SW 1271 (cell line): ENCODE measurements at regions not wholly inside any gene's neighbourhood (a gene's known extent, or its start where the extent isn't known, plus 50 kb on each side); places are given as distances from the start of the nearest gene placed in this dataset.
"Not testable (repeated sequence)": the region's sequence is repeated elsewhere in the genome, so short reads cannot be mapped to it uniquely, and the experiment has no call there.

ENCODE experiments used
- DNase-seq, 2 experiments: peaks; one replicate each; lab custom pipeline; 2025; lab: John Stamatoyannopoulos, UW

GRCh38 chr9:82052081-82052480 is 63.5 kb downstream of the SPATA31D1 start:
- DNase-seq = no peak

DNA sequence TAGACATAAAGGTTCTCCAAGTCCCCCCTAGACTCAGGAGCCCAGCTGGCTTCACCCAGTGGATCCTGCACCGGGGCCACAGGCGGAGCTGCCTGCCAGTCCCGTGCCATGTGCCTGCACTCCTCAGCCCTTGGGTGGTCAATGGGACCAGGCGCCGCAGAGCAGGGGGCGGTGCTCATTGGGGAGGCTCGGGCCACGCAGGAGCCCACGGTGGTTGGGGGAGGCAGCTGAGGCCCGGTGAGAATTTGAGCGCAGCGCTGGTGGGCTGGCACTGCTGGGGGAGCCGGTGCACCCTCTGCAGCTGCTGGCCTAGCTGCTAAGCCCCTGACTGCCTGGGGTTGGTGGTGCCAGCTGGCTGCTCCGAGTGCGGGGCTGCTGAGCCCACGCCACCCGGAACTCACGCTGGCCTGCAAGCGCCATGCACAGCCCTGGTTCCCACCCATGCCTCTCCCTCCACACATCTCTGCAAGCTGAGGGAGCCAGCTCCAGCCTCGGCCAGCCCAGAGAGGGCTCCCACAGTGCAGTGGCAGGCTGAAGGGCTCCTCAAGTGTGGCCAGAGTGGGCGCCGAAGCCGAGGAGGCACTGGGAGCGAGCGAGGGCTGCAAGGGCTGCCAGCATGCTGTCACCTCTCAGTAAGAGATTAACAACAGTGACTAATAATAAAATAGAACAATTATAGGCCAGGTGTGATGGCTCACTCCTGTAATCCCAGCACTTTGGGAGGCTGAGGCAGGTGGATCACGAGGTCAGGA is 65.9 kb downstream of the SPATA31D1 start:
- no peak for DNase-seq

DNA sequence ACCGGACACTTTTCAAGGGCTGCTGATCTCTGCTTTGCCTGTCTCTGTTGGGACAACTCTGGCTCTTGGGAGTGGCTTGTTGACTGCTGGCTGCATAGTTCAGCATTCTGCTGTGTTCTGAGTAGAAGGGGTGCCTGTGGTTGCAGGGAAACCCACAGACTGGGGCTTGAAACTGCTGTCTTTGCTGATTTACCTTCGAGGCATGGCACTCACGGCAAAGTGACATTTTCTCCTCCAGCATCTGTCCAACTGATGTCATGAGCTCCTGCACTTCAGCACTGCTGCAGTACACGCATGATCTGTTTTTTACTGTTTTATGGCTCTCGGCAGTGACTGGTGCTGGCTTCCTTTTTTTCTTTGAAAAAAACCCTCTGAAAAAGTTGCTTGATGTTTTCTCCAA is 69.2 kb downstream of the SPATA31D1 start:
- no peak for DNase-seq

DNA sequence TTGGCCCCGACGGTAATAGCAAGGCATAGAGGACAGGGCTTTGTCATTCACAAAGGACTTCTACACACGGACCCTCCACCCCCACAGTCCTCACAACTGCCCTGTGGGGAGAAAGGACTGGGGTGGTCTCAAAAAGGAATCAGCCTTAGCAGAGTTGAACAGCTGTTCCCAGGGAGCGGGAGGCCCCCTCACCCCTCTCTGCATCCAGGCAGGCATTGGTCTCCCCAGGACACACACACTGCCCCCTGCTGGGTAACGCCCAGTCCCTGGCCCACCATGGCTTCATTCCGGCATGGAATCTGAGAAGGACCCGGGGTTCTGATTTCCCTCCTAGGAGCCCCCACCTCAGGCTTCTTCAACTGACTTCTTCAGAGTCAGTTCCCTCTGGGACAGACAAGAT is 73.2 kb downstream of the SPATA31D1 start:
- not testable (repeated sequence) for DNase-seq

GRCh38 chr9:82062245-82062644 is 73.7 kb downstream of the SPATA31D1 start:
- no peak for DNase-seq

DNA sequence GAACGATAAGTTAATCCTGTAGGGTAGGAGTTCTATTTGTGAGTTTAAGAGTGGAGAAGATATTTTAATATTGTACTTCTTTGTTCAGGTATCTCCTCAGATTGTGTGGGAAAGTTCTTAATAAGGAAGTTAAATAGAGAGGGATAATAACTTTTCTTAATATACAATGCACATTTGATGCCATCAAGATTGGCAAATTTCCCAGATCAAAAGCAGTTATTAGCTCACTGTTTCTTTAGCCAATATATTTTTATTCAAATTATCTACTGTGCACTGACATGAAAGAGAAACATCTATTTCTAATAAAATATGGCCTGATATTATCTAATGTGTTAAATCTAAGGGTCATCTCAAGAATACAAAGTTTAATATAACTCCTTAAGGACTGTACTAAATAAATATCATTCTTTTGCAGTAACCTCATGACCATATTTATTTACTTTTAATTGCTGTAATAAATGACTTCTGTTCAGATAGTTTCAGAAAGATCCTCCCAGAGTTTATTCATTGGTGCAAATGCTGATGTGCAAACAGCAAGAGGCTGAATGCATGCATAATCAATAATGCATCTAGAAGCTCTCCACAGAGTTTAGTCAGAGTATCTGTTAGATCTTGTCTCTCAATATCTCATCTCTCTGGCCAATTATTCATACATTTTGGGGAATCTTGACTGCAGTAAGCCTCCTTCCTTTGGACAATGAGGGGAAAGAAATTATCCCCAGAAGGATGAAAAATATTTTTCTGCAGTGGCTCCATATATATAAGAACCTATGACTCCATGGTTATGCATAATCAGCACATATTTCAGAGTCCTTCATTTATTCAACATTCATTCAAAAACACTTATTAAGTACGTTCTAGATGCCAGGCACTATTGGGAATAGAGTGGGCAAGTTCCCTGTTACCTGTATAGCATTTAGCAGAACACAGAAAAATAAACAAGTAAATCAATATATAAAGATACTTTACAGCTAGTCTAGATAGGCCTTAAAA is 85.3 kb downstream of the SPATA31D1 start:
- no peak for DNase-seq

GRCh38 chr9:82080265-82080664 is 91.7 kb downstream of the SPATA31D1 start:
- no peak for DNase-seq

GRCh38 chr9:82081496-82081895 is 92.9 kb downstream of the SPATA31D1 start:
- no peak for DNase-seq

GRCh38 chr9:82082563-82082962 is 94.0 kb downstream of the SPATA31D1 start:
- no peak for DNase-seq

DNA sequence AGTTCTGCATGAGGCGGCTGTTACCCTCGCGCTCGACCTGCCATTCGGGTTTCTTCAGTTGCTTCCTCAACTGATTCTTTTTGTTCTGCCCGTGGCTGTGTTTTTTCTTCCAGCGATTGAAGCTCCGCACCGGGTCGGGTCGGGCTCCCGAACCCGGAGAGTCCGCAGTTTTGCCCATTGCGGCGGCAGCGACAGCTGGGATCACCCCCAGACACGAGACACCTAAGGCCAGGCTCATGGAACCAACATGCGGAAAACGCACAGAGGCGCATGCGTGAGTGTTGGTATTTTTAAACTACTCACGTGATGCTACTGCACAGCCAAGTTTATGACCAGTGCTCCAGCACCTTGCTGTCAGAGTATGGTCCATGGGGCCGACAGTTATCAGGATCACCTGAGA is 100.0 kb downstream of the SPATA31D1 start:
- no peak for DNase-seq

DNA sequence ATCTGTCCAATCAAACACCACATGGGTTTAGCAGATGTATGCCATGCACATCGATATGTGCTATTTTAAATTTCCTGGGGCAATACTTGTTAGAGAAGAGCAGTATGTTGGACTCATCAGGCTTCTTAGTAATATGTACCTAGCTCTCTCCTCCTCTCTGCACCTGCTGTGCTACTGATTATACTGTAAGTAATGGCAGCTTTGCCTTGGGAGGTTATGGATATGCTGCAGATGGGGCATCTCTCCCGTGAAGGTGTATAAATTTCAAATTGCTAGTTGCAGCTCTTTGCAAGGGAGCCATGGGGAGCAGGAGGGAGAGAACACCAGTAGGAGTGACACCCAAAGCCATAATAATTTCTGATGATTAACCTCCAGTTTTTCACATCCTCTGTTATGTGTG is 101.5 kb downstream of the SPATA31D1 start:
- no peak for DNase-seq

DNA sequence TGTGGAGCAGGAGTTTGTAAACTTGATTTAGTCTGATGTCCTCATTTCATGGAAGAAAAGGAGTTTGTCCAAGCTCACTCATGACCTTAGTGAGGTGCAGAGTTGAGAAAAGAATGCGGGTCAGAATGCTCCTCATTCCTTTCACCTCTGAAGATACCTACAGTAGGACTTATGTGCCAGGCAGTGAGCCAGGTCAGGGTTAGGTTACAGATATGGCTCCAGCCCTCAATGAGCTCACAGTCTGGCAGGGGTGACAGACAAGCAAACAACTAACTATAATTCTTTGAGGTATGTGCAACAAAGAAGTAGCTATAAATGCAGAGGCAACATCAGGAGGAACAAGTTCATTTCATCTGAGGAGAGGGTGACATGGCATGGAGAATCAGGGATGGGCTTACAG is 102.5 kb downstream of the SPATA31D1 start:
- no peak for DNase-seq

DNA sequence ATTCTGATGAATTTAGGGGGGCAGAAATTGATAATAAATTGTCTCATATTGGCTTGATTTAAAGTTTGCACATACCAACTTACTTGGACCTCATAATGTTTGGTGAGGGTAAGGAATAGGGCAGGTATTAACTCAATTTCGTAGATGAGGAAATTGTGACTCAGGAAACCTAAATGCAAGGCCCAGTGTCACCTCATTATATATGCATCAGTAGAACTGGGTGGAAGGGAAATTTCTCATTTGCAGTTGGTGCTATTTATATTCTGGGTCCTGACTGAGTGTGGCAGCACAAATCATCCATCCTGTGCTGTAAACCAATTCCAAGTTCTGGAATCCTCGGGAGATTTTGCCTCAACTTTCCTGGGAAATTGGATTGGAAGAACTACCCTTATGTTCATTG is 103.0 kb downstream of the SPATA31D1 start:
- DNase-seq = no peak

- DNase-seq = no peak
Measured at GRCh38 chr9:82101475-82101874, 112.9 kb downstream of the SPATA31D1 start.

- no peak for DNase-seq
Measured at GRCh38 chr9:82104252-82104651, 115.7 kb downstream of the SPATA31D1 start.

DNA sequence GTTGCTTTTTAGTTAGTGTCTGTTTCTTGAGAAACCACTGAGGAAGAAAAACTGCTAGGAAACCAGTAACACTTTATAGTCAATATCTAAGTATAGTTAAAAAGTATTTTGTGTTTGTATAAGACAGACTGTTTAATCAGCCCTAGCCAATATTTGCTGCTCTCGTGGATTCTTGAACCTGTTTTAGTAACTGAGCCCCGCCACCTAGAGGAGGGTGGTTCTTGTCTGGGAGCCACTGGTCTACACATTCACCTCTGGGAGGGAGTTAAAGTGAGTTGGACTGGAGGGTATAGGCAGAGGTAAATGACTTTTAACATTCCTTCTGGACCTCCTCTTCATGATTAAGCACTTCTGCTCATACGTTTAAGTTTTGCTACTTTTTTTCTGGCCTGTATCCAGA is 117.2 kb downstream of the SPATA31D1 start:
- no peak for DNase-seq

GRCh38 chr9:82106536-82106935 is 118.0 kb downstream of the SPATA31D1 start:
- DNase-seq = no peak

DNA sequence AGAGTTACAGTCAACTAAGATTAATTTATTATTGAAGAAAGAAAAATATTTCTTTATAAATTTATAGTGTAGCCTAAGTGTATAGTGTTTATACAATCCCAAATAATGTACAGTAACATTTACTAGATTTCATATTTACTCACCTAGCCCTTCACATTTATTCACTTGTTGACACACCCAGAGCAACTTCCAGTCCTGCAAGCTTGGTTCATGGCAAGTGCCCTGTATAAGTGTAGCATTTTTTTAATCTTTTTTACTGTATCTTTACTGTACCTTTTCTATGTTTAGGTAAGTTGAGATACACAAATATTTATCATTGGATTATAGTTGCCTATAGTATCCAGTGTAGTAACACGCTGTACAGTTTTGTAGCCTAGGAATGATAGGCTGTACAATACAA is 119.9 kb downstream of the SPATA31D1 start:
- DNase-seq = no peak

DNA sequence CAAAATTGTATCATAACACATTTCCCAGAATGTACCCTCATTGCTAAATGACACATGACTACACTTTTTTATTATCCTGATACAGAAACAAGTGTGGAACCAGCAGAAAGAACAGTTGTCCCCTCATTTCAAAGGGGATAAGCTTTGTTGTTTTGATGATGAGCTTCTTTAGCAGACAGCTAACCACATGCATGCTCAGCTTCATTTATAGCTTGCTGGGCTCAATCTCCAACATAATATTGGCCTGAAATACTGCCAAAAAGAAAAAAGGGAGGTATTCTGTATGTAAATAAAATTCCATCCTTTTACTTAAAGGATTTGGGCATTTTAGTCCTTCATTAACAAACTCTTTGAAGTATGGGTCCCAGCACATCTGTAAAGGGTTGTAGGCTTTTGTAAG is 120.4 kb downstream of the SPATA31D1 start:
- DNase-seq = no peak

GRCh38 chr9:82109626-82110025 is 121.1 kb downstream of the SPATA31D1 start:
- DNase-seq = no peak

- DNase-seq = no peak
Measured at GRCh38 chr9:82110881-82111280, 122.3 kb downstream of the SPATA31D1 start.

GRCh38 chr9:82115331-82115730 is 126.8 kb downstream of the SPATA31D1 start:
- no peak for DNase-seq

DNA sequence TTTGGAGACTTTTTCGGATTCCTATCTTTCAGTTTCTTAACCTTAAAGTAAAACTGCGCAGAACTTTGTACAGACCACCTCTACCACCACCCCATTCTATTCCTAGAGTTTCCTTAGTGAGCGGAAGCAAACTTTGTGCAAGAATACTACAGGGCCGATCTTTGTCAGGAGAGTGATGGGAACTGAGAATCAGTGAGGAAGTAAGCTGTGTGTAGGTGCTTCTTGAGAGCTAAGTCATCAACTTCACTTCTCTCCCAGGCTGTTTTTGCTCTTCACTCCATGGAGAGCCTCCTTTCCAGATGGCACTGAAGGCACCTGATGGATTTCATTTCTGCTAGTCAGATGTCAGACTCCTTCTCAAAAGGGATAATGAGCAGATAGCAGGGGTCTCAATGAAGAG is 127.3 kb downstream of the SPATA31D1 start:
- no peak for DNase-seq
